ENCODE measurements at regions not wholly inside any gene's neighbourhood (a gene's known extent, or its start where the extent isn't known, plus 50 kb on each side); places are given as distances from the start of the nearest gene placed in this dataset.

- no peak for TF ChIP-seq CTCF (conservative IDR thresholded peaks at IDR 0.05; ENCODE audit: low read length)
- TF ChIP-seq EZH2phosphoT487 (IDR thresholded peaks at IDR 0.05; ENCODE audit: borderline replicate concordance): no peak
Measured at GRCh38 chr13:22696433-22696832, 484.3 kb upstream of the SGCG start.
